AG04449 (cell line): ENCODE measurements at regions not wholly inside any gene's neighbourhood (a gene's known extent, or its start where the extent isn't known, plus 50 kb on each side); places are given as distances from the start of the nearest gene placed in this dataset.

Source experiments
- CTCF ChIA-PET: fragments of 350-600 bp; formaldehyde crosslinking; extraction: SDS; loops from one replicate; lab custom pipeline; 2021; ENCODE audit warnings: antibody characterized with exemption; lab: Yijun Ruan, JAX
- POLR2A ChIA-PET: fragments of 400-600, 350-600 bp; formaldehyde crosslinking; extraction: SDS; loops from one replicate; lab custom pipeline; 2020; ENCODE audit warnings: antibody characterized with exemption, inconsistent platforms; lab: Yijun Ruan, JAX
- DNase-seq: peaks from one replicate; pipeline ENCODE4 v3.0.0-alpha.2; 2010; ENCODE audit warnings: low read depth, low spot score
- H3K4me3 ChIP-seq: 2 replicates; pipeline ENCODE4 v1.5.1; 2011; ENCODE audit warnings: low read depth, mild to moderate bottlenecking, control low read depth, low read length
- CTCF ChIP-seq: IDR thresholded peaks from one replicate; pipeline ENCODE4 v1.5.1; 2011; ENCODE audit warnings: mild to moderate bottlenecking, moderate library complexity, low read length, control low read depth, inconsistent platforms; ENCODE audit not compliant: insufficient read depth; ENCODE audit errors: missing control alignments

DNA sequence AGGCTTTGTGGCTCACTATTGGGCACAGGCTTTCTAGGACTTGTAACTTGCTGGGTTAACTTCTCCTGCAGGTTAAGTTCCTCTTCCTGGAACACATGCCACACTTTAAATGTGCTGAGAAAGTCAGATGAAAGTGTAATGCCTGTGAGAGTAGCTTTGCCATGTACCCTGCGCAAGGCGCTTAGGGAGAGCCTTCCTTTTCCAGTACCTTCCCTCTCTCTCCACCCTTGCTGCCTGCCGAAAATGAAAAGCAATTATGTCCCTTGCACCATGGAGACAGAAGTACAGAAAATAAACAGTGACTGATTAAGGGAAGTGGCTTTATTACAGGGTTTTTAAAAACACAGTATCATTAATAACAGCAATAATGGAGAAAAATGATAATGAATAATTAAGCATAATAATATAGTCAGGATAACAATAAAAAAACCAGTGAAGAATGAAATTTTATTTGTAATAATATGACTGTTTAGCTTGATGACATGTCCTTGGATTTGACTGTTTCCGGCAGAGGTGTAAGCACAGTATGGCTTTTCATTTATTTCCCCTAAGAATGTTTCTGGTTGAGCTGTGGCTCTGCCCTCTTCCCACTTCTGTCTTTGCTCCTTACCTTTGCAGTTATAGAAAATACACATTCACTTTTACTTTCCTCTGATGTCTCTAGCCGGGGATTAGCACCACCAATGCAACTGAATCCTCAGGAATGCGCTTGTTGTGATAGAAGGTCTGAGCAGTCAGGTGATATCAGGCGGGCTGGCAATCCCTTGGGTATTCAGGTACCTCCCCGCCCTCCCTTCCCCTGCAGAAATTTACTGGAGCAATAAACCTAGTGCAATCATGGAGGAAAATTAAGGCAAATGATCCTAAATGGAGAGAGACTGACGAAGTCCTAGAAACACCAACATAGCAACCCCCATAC, 472.3 kb upstream of the CITED2 start:
- POLR2A ChIA-PET: no interaction called here
- TF ChIP-seq CTCF: no peak
- no peak for DNase-seq
- CTCF ChIA-PET: no interaction called here
- H3K4me3 ChIP-seq: no peak overlapping the region

GRCh38 chr6:139844907-139845306, 470.5 kb upstream of the CITED2 start:
- H3K4me3 ChIP-seq: no peak overlapping the region
- DNase-seq: no peak
- ChIA-PET CTCF (no interaction called here), POLR2A (no interaction called here)
- TF ChIP-seq CTCF: no peak

- CTCF ChIA-PET: interaction anchor here (1.0 kb wide), 1 partner anchor 12 kb away, joined by 3 read pairs; no protein-coding TSS in a partner anchor
- H3K4me3 ChIP-seq: no peak overlapping the region
- POLR2A ChIA-PET: no interaction called here
- TF ChIP-seq CTCF: no peak
- DNase-seq: no peak
Measured at GRCh38 chr6:139841794-139842215, 467.4 kb upstream of the CITED2 start.

- no peak for DNase-seq
- no peak for TF ChIP-seq CTCF
- no peak overlapping the region for H3K4me3 ChIP-seq
- ChIA-PET CTCF (no interaction called here), POLR2A (interaction anchor here (1.1 kb wide), 1 partner anchor 163 kb away, joined by 3 read pairs; no protein-coding TSS in a partner anchor)
Measured at GRCh38 chr6:139839506-139840156, 465.2 kb upstream of the CITED2 start.

GRCh38 chr6:139834232-139834631, 459.8 kb upstream of the CITED2 start:
- H3K4me3 ChIP-seq: no peak overlapping the region
- no peak for TF ChIP-seq CTCF
- DNase-seq: no peak
- CTCF ChIA-PET: interaction anchor here (0.6 kb wide), 1 partner anchor 155 kb away, joined by 4 read pairs; no protein-coding TSS in a partner anchor
- POLR2A ChIA-PET: no interaction called here

- CTCF ChIA-PET: no interaction called here
- H3K4me3 ChIP-seq: no peak overlapping the region
- POLR2A ChIA-PET: no interaction called here
- DNase-seq: no peak
- no peak for TF ChIP-seq CTCF
Measured at GRCh38 chr6:139833592-139833991, 459.1 kb upstream of the CITED2 start.
